ENCODE measurements at regions not wholly inside any gene's neighbourhood (a gene's known extent, or its start where the extent isn't known, plus 50 kb on each side); places are given as distances from the start of the nearest gene placed in this dataset.

GRCh38 chr3:127458696-127459604, 131.6 kb downstream of the TPRA1 start:
- H2BK120ac ChIP-seq (ENCODE audit: low read depth, low read length), result no peak overlapping the region
- no peak overlapping the region for H4K8ac ChIP-seq (ENCODE audit: low read depth, low read length)
- no peak overlapping the region for H2BK15ac ChIP-seq (ENCODE audit: low read length)
- no peak overlapping the region for H2BK12ac ChIP-seq (ENCODE audit: low read length)
- no peaks in the 10 kb centered on the region for H3K79me1 ChIP-seq (ENCODE audit: low read depth, low read length)
- H3K27me3 ChIP-seq (ENCODE audit: control insufficient read depth in 3 of 3, insufficient read depth in 3 of 3, low read depth in 1 of 3, low read length in 3 of 3), result peaks cover 0 to 48% (median 20%) of the 10 kb centered on the region in 3 experiments
- DNase-seq (ENCODE audit: low spot score), result peak; percentile 91
- no peak overlapping the region for H3K23ac ChIP-seq (ENCODE audit: low read depth, low read length, poor library complexity)
- no peaks in the 10 kb centered on the region for H3K36me3 ChIP-seq (replicated peaks in 1 of 2; ENCODE audit: control insufficient read depth in 2 of 2, insufficient read depth in 2 of 2, low read length in 2 of 2)
- no peak overlapping the region for H3K4me2 ChIP-seq (ENCODE audit: insufficient read depth, low read length, poor library complexity, severe bottlenecking)
- no peak overlapping the region for H2AFZ ChIP-seq (ENCODE audit: low read length)
- no peak overlapping the region for H3K27ac ChIP-seq (replicated peaks; ENCODE audit: low read length)
- peaks cover 20 to 37% of the 10 kb centered on the region in 2 donors for H3K4me1 ChIP-seq (ENCODE audit: control insufficient read depth in 2 of 2, insufficient read depth in 1 of 2, low read depth in 1 of 2, low read length in 2 of 2)
- H3K9me3 ChIP-seq (replicated peaks in 1 of 2; ENCODE audit: control insufficient read depth in 2 of 2, insufficient read depth in 1 of 2, low read depth in 1 of 2, low read length in 2 of 2), result no peaks in the 10 kb centered on the region
- no peak overlapping the region for H3K4ac ChIP-seq (ENCODE audit: low read length)
- no CpG with 5 or more reads among the region's 20 CpGs for WGBS, 2 donors (ENCODE audit: extremely low coverage in 2 of 2, insufficient read length in 2 of 2, insufficient replicate concordance in 1 of 2)
- no peak overlapping the region for H3K9ac ChIP-seq (ENCODE audit: low read depth, low read length, poor library complexity)
- no peak overlapping the region for H2BK5ac ChIP-seq (ENCODE audit: low read length)
- H3K14ac ChIP-seq (ENCODE audit: low read length), result no peak overlapping the region
- H3K4me3 ChIP-seq (ENCODE audit: low read length in 2 of 2), result no peak overlapping the region
- no peak overlapping the region for H2AK5ac ChIP-seq (ENCODE audit: low read depth, low read length)
- peak overlapping the region; percentile 8 for H3K18ac ChIP-seq (ENCODE audit: low read length)
- no peak overlapping the region for H4K91ac ChIP-seq (ENCODE audit: low read depth, low read length, poor library complexity)

- H4K8ac ChIP-seq (ENCODE audit: low read depth, low read length), result no peak overlapping the region
- H2BK12ac ChIP-seq (ENCODE audit: low read length), result no peak overlapping the region
- no peak overlapping the region for H2BK120ac ChIP-seq (ENCODE audit: low read depth, low read length)
- no peak overlapping the region for H2AK5ac ChIP-seq (ENCODE audit: low read depth, low read length)
- H2BK5ac ChIP-seq (ENCODE audit: low read length), result no peak overlapping the region
- no peaks in the 10 kb centered on the region for H3K36me3 ChIP-seq (replicated peaks in 1 of 2; ENCODE audit: control insufficient read depth in 2 of 2, insufficient read depth in 2 of 2, low read length in 2 of 2)
- no peak overlapping the region for H3K4ac ChIP-seq (ENCODE audit: low read length)
- peaks cover 0 to 41% (median 20%) of the 10 kb centered on the region in 3 experiments for H3K27me3 ChIP-seq (ENCODE audit: control insufficient read depth in 3 of 3, insufficient read depth in 3 of 3, low read depth in 1 of 3, low read length in 3 of 3)
- no peak overlapping the region for H3K14ac ChIP-seq (ENCODE audit: low read length)
- H3K4me2 ChIP-seq (ENCODE audit: insufficient read depth, low read length, poor library complexity, severe bottlenecking), result no peak overlapping the region
- no peaks in the 10 kb centered on the region for H3K79me1 ChIP-seq (ENCODE audit: low read depth, low read length)
- H3K9ac ChIP-seq (ENCODE audit: low read depth, low read length, poor library complexity), result no peak overlapping the region
- H3K4me1 ChIP-seq (ENCODE audit: control insufficient read depth in 2 of 2, insufficient read depth in 1 of 2, low read depth in 1 of 2, low read length in 2 of 2), result peaks cover 20 to 37% of the 10 kb centered on the region in 2 donors
- H3K27ac ChIP-seq (replicated peaks; ENCODE audit: low read length), result no peak overlapping the region
- no peak overlapping the region for H2AFZ ChIP-seq (ENCODE audit: low read length)
- H2BK15ac ChIP-seq (ENCODE audit: low read length), result no peak overlapping the region
- no peak for DNase-seq (ENCODE audit: low spot score)
- no peak overlapping the region for H3K4me3 ChIP-seq (ENCODE audit: low read length in 2 of 2)
- H3K9me3 ChIP-seq (replicated peaks in 1 of 2; ENCODE audit: control insufficient read depth in 2 of 2, insufficient read depth in 1 of 2, low read depth in 1 of 2, low read length in 2 of 2), result no peaks in the 10 kb centered on the region
- no peak overlapping the region for H4K91ac ChIP-seq (ENCODE audit: low read depth, low read length, poor library complexity)
- H3K18ac ChIP-seq (ENCODE audit: low read length), result no peak overlapping the region
- no CpG with 5 or more reads among the region's 6 CpGs for WGBS, 2 donors (ENCODE audit: extremely low coverage in 2 of 2, insufficient read length in 2 of 2, insufficient replicate concordance in 1 of 2)
- H3K23ac ChIP-seq (ENCODE audit: low read depth, low read length, poor library complexity), result no peak overlapping the region
These were observed 132.9 kb downstream of the TPRA1 start for GRCh38 chr3:127457546-127458145.

GRCh38 chr3:127457094-127457475, 133.4 kb downstream of the TPRA1 start:
- no peak for DNase-seq (ENCODE audit: low spot score)
- H3K4ac ChIP-seq (ENCODE audit: low read length), result no peak overlapping the region
- H4K91ac ChIP-seq (ENCODE audit: low read depth, low read length, poor library complexity), result no peak overlapping the region
- peak overlapping the region; percentile 81 for H2AFZ ChIP-seq (ENCODE audit: low read length)
- H3K18ac ChIP-seq (ENCODE audit: low read length), result peak overlapping the region; percentile 60
- peak overlapping the region; percentile 31 for H2BK15ac ChIP-seq (ENCODE audit: low read length)
- no peaks in the 10 kb centered on the region for H3K36me3 ChIP-seq (replicated peaks in 1 of 2; ENCODE audit: control insufficient read depth in 2 of 2, insufficient read depth in 2 of 2, low read length in 2 of 2)
- no CpG with 5 or more reads among the region's 27 CpGs for WGBS, 2 donors (ENCODE audit: extremely low coverage in 2 of 2, insufficient read length in 2 of 2, insufficient replicate concordance in 1 of 2)
- no peak overlapping the region for H2BK12ac ChIP-seq (ENCODE audit: low read length)
- H3K4me2 ChIP-seq (ENCODE audit: insufficient read depth, low read length, poor library complexity, severe bottlenecking), result no peak overlapping the region
- no peak overlapping the region for H2AK5ac ChIP-seq (ENCODE audit: low read depth, low read length)
- H2BK120ac ChIP-seq (ENCODE audit: low read depth, low read length), result no peak overlapping the region
- H3K9me3 ChIP-seq (replicated peaks in 1 of 2; ENCODE audit: control insufficient read depth in 2 of 2, insufficient read depth in 1 of 2, low read depth in 1 of 2, low read length in 2 of 2), result no peaks in the 10 kb centered on the region
- H3K27ac ChIP-seq (replicated peaks; ENCODE audit: low read length), result no peak overlapping the region
- H4K8ac ChIP-seq (ENCODE audit: low read depth, low read length), result no peak overlapping the region
- no peak overlapping the region for H2BK5ac ChIP-seq (ENCODE audit: low read length)
- H3K9ac ChIP-seq (ENCODE audit: low read depth, low read length, poor library complexity), result no peak overlapping the region
- H3K27me3 ChIP-seq (ENCODE audit: control insufficient read depth in 3 of 3, insufficient read depth in 3 of 3, low read depth in 1 of 3, low read length in 3 of 3), result peaks cover 0 to 38% (median 20%) of the 10 kb centered on the region in 3 experiments
- no peaks in the 10 kb centered on the region for H3K79me1 ChIP-seq (ENCODE audit: low read depth, low read length)
- H3K4me3 ChIP-seq (ENCODE audit: low read length in 2 of 2), result no peak overlapping the region
- H3K4me1 ChIP-seq (ENCODE audit: control insufficient read depth in 2 of 2, insufficient read depth in 1 of 2, low read depth in 1 of 2, low read length in 2 of 2), result peaks cover 25 to 38% of the 10 kb centered on the region in 2 donors
- H3K23ac ChIP-seq (ENCODE audit: low read depth, low read length, poor library complexity), result no peak overlapping the region
- H3K14ac ChIP-seq (ENCODE audit: low read length), result no peak overlapping the region

DNA sequence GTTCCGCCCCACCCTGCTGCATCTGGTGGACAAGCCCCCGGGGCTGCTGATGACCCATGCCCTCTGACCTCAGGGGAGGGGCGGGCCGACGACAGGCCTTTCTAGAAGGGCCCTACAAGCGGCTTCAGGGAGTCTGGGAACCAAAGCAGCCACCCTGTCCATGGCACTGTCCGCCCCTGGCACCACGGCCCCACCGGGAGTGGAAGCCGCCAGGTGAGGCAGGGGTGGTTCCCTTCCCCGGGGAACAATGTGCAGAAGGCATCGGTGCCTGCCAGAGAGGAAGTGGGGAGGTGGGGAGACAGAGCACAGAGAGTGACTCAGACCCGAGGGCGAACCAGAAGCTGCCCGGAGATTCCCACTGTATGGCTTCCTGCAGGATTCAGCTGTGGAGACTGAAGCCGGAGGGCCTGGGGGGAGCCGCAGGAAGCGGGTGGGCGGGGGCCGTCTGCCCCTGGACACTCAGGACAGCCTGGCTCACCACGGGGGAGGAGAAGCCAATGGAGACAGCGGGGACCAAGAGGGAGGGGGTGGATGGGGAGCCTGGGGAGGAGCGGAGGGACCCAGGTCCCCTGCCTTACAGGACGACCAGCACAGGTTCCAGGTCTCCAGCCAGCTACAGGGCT, 134.0 kb downstream of the TPRA1 start:
- H3K4ac ChIP-seq (ENCODE audit: low read length), result no peak overlapping the region
- peaks cover 0 to 36% (median 20%) of the 10 kb centered on the region in 3 experiments for H3K27me3 ChIP-seq (ENCODE audit: control insufficient read depth in 3 of 3, insufficient read depth in 3 of 3, low read depth in 1 of 3, low read length in 3 of 3)
- H2BK120ac ChIP-seq (ENCODE audit: low read depth, low read length), result no peak overlapping the region
- H3K4me3 ChIP-seq (ENCODE audit: low read length in 2 of 2), result no peak overlapping the region
- no CpG with 5 or more reads among the region's 24 CpGs for WGBS, 2 donors (ENCODE audit: extremely low coverage in 2 of 2, insufficient read length in 2 of 2, insufficient replicate concordance in 1 of 2)
- no peaks in the 10 kb centered on the region for H3K79me1 ChIP-seq (ENCODE audit: low read depth, low read length)
- peak overlapping the region; percentile 31 for H2BK15ac ChIP-seq (ENCODE audit: low read length)
- H2BK5ac ChIP-seq (ENCODE audit: low read length), result no peak overlapping the region
- H3K18ac ChIP-seq (ENCODE audit: low read length), result peak overlapping the region; percentile 63
- H3K4me2 ChIP-seq (ENCODE audit: insufficient read depth, low read length, poor library complexity, severe bottlenecking), result peak overlapping the region; percentile 12
- peak overlapping the region; percentile 81 for H2AFZ ChIP-seq (ENCODE audit: low read length)
- H3K36me3 ChIP-seq (replicated peaks in 1 of 2; ENCODE audit: control insufficient read depth in 2 of 2, insufficient read depth in 2 of 2, low read length in 2 of 2), result no peaks in the 10 kb centered on the region
- H3K4me1 ChIP-seq (ENCODE audit: control insufficient read depth in 2 of 2, insufficient read depth in 1 of 2, low read depth in 1 of 2, low read length in 2 of 2), result peaks cover 28 to 33% of the 10 kb centered on the region in 2 donors
- no peak for DNase-seq (ENCODE audit: low spot score)
- peak overlapping the region; percentile 80 for H2BK12ac ChIP-seq (ENCODE audit: low read length)
- no peak overlapping the region for H3K14ac ChIP-seq (ENCODE audit: low read length)
- H3K9me3 ChIP-seq (replicated peaks in 1 of 2; ENCODE audit: control insufficient read depth in 2 of 2, insufficient read depth in 1 of 2, low read depth in 1 of 2, low read length in 2 of 2), result no peaks in the 10 kb centered on the region
- H2AK5ac ChIP-seq (ENCODE audit: low read depth, low read length), result no peak overlapping the region
- no peak overlapping the region for H3K27ac ChIP-seq (replicated peaks; ENCODE audit: low read length)
- H4K8ac ChIP-seq (ENCODE audit: low read depth, low read length), result no peak overlapping the region
- H4K91ac ChIP-seq (ENCODE audit: low read depth, low read length, poor library complexity), result no peak overlapping the region
- H3K23ac ChIP-seq (ENCODE audit: low read depth, low read length, poor library complexity), result no peak overlapping the region
- no peak overlapping the region for H3K9ac ChIP-seq (ENCODE audit: low read depth, low read length, poor library complexity)

Data from neuronal stem cell (in vitro differentiated cells).